ENCODE measurements at regions not wholly inside any gene's neighbourhood (a gene's known extent, or its start where the extent isn't known, plus 50 kb on each side); places are given as distances from the start of the nearest gene placed in this dataset.

DNA sequence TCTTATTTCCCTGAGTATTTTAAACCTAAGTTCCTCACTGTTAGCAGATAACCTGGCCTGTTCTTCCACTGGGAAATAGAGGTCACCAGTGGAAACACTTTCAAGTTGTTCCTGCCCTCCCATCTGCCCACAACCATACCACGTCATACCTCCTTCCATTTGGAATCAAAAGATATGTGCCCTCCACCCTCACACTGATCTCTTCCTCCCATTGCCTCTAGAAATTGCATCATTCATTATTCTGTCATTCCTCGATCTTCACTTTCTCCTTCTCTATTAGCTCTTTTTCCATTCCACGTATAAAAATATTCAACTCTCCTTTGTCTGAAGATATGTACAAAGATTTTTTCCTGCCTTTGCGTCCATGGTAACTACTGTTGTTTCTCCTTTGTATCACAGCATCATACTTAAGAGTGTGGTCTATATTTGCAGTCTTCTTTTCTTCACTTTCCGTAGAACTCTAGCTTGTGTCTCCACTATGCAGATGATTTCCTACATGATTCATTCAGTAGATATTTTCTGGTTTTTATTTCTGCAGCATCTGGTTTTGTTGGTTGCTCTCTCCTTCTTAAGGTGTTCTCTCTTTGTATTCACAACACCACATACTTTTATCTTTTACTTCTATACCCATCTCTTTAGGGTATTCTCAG, 312.3 kb downstream of the REEP3 start:
- WGBS, 2 donors (ENCODE audit: extremely low coverage in 2 of 2, insufficient read length in 2 of 2, insufficient replicate concordance in 1 of 2) = no CpG with 5 or more reads among the region's 5 CpGs
- H3K4me2 ChIP-seq (ENCODE audit: insufficient read depth, low read length, poor library complexity, severe bottlenecking) = no peak overlapping the region
- no peak for DNase-seq (ENCODE audit: low spot score)
- no peak overlapping the region for H3K27ac ChIP-seq (replicated peaks; ENCODE audit: low read length)
- no peaks in the 10 kb centered on the region for H3K27me3 ChIP-seq (ENCODE audit: control insufficient read depth in 3 of 3, insufficient read depth in 3 of 3, low read depth in 1 of 3, low read length in 3 of 3)
- H3K18ac ChIP-seq (ENCODE audit: low read length) = no peak overlapping the region
- no peak overlapping the region for H2BK12ac ChIP-seq (ENCODE audit: low read length)
- H3K23ac ChIP-seq (ENCODE audit: low read depth, low read length, poor library complexity) = no peak overlapping the region
- H3K36me3 ChIP-seq (replicated peaks in 1 of 2; ENCODE audit: control insufficient read depth in 2 of 2, insufficient read depth in 2 of 2, low read length in 2 of 2) = no peaks in the 10 kb centered on the region
- no peak overlapping the region for H3K9ac ChIP-seq (ENCODE audit: low read depth, low read length, poor library complexity)
- peaks cover 0 to 6% of the 10 kb centered on the region in 2 donors for H3K4me1 ChIP-seq (ENCODE audit: control insufficient read depth in 2 of 2, insufficient read depth in 1 of 2, low read depth in 1 of 2, low read length in 2 of 2)
- no peak overlapping the region for H2BK5ac ChIP-seq (ENCODE audit: low read length)
- no peak overlapping the region for H2AFZ ChIP-seq (ENCODE audit: low read length)
- H2BK120ac ChIP-seq (ENCODE audit: low read depth, low read length) = no peak overlapping the region
- H3K4me3 ChIP-seq (ENCODE audit: low read length in 2 of 2) = no peak overlapping the region
- H4K8ac ChIP-seq (ENCODE audit: low read depth, low read length) = no peak overlapping the region
- H3K9me3 ChIP-seq (replicated peaks in 1 of 2; ENCODE audit: control insufficient read depth in 2 of 2, insufficient read depth in 1 of 2, low read depth in 1 of 2, low read length in 2 of 2) = no peaks in the 10 kb centered on the region
- no peak overlapping the region for H4K91ac ChIP-seq (ENCODE audit: low read depth, low read length, poor library complexity)
- no peak overlapping the region for H2AK5ac ChIP-seq (ENCODE audit: low read depth, low read length)
- no peak overlapping the region for H2BK15ac ChIP-seq (ENCODE audit: low read length)
- H3K4ac ChIP-seq (ENCODE audit: low read length) = no peak overlapping the region
- H3K79me1 ChIP-seq (ENCODE audit: low read depth, low read length) = no peaks in the 10 kb centered on the region
- no peak overlapping the region for H3K14ac ChIP-seq (ENCODE audit: low read length)

DNA sequence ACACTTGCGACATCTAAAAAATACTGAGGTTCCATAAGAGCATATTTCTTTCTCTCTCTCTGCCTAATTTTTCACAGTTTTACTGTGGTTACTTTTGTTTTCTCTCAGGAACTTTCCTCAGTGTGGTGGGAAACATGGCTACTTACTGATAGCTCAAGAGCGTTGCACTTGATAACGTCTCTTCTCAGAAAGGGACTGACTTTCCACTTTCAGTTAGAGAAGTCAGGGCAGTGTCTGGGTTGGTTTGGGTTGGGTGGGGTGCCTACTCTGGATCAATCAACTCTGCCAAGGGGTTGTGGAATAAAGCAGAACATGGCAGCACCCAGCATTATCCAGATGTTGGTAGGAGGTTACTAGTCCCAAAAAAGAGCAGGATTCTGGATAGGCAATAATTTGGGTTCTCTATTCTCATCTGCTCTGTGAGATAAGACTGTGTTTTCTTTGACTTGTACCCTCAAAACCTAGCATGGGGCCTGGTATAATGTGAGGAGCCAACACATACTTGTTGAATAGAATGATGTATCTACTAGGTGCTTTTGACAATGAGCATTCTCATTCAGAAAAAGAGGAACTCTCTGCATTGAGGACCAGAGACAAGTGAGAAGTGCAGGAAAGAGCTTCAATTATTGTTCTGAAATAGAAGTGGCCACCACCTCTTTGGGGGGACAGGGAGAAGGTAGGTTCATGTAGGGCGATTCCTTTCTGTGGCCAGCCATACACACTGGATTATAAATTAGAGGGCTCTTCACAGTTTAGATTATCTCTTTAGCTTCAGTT, 315.7 kb downstream of the REEP3 start:
- no peak overlapping the region for H3K18ac ChIP-seq (ENCODE audit: low read length)
- H3K9me3 ChIP-seq (replicated peaks in 1 of 2; ENCODE audit: control insufficient read depth in 2 of 2, insufficient read depth in 1 of 2, low read depth in 1 of 2, low read length in 2 of 2) = no peaks in the 10 kb centered on the region
- H3K4me2 ChIP-seq (ENCODE audit: insufficient read depth, low read length, poor library complexity, severe bottlenecking) = no peak overlapping the region
- H2AFZ ChIP-seq (ENCODE audit: low read length) = no peak overlapping the region
- H3K27me3 ChIP-seq (ENCODE audit: control insufficient read depth in 3 of 3, insufficient read depth in 3 of 3, low read depth in 1 of 3, low read length in 3 of 3) = no peaks in the 10 kb centered on the region
- no peak overlapping the region for H4K91ac ChIP-seq (ENCODE audit: low read depth, low read length, poor library complexity)
- H3K14ac ChIP-seq (ENCODE audit: low read length) = no peak overlapping the region
- no peaks in the 10 kb centered on the region for H3K79me1 ChIP-seq (ENCODE audit: low read depth, low read length)
- no peak overlapping the region for H4K8ac ChIP-seq (ENCODE audit: low read depth, low read length)
- H3K27ac ChIP-seq (replicated peaks; ENCODE audit: low read length) = no peak overlapping the region
- no peaks in the 10 kb centered on the region for H3K36me3 ChIP-seq (replicated peaks in 1 of 2; ENCODE audit: control insufficient read depth in 2 of 2, insufficient read depth in 2 of 2, low read length in 2 of 2)
- no peak overlapping the region for H2BK5ac ChIP-seq (ENCODE audit: low read length)
- no peak overlapping the region for H3K4ac ChIP-seq (ENCODE audit: low read length)
- WGBS, 2 donors (ENCODE audit: extremely low coverage in 2 of 2, insufficient read length in 2 of 2, insufficient replicate concordance in 1 of 2) = no CpG with 5 or more reads among the region's 4 CpGs
- no peak overlapping the region for H2BK120ac ChIP-seq (ENCODE audit: low read depth, low read length)
- no peak overlapping the region for H2BK12ac ChIP-seq (ENCODE audit: low read length)
- H2AK5ac ChIP-seq (ENCODE audit: low read depth, low read length) = no peak overlapping the region
- no peak for DNase-seq (ENCODE audit: low spot score)
- H3K23ac ChIP-seq (ENCODE audit: low read depth, low read length, poor library complexity) = no peak overlapping the region
- no peak overlapping the region for H3K4me3 ChIP-seq (ENCODE audit: low read length in 2 of 2)
- no peak overlapping the region for H3K9ac ChIP-seq (ENCODE audit: low read depth, low read length, poor library complexity)
- H2BK15ac ChIP-seq (ENCODE audit: low read length) = no peak overlapping the region
- no peaks in the 10 kb centered on the region for H3K4me1 ChIP-seq (ENCODE audit: control insufficient read depth in 2 of 2, insufficient read depth in 1 of 2, low read depth in 1 of 2, low read length in 2 of 2)

DNA sequence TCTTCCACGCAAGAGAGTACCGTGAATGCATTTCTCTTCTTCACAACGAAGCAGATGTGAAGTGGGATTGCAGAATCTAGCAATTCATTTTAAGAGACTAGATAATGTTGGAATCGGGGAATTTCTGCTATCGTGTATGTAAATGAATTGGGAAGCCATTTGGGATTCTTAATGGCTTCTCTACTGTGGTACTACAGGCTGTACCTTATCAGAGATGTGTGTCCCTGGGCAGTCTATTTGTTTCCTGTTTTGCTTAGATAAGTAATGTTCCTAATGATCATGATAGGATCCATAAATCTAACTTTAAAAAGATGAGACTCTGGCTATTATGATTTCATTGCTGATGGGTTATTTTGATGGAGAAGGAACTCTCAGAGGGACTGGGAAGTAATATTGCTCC, 320.6 kb downstream of the REEP3 start:
- Histone ChIP-seq H2BK5ac (ENCODE audit: low read length) (no peak overlapping the region), H3K9me3 (replicated peaks in 1 of 2; ENCODE audit: control insufficient read depth in 2 of 2, insufficient read depth in 1 of 2, low read depth in 1 of 2, low read length in 2 of 2) (no peaks in the 10 kb centered on the region), H3K4ac (ENCODE audit: low read length) (no peak overlapping the region), H3K27ac (replicated peaks; ENCODE audit: low read length) (no peak overlapping the region), H3K36me3 (replicated peaks in 1 of 2; ENCODE audit: control insufficient read depth in 2 of 2, insufficient read depth in 2 of 2, low read length in 2 of 2) (no peaks in the 10 kb centered on the region), H4K8ac (ENCODE audit: low read depth, low read length) (no peak overlapping the region), H3K23ac (ENCODE audit: low read depth, low read length, poor library complexity) (no peak overlapping the region), H4K91ac (ENCODE audit: low read depth, low read length, poor library complexity) (no peak overlapping the region), H3K27me3 (ENCODE audit: control insufficient read depth in 3 of 3, insufficient read depth in 3 of 3, low read depth in 1 of 3, low read length in 3 of 3) (no peaks in the 10 kb centered on the region), H2AK5ac (ENCODE audit: low read depth, low read length) (no peak overlapping the region), H2BK120ac (ENCODE audit: low read depth, low read length) (no peak overlapping the region), H3K4me1 (ENCODE audit: control insufficient read depth in 2 of 2, insufficient read depth in 1 of 2, low read depth in 1 of 2, low read length in 2 of 2) (no peaks in the 10 kb centered on the region), H3K79me1 (ENCODE audit: low read depth, low read length) (no peaks in the 10 kb centered on the region), H3K4me3 (ENCODE audit: low read length in 2 of 2) (no peak overlapping the region), H2BK12ac (ENCODE audit: low read length) (no peak overlapping the region), H3K14ac (ENCODE audit: low read length) (no peak overlapping the region), H2AFZ (ENCODE audit: low read length) (no peak overlapping the region), H3K4me2 (ENCODE audit: insufficient read depth, low read length, poor library complexity, severe bottlenecking) (no peak overlapping the region), H3K18ac (ENCODE audit: low read length) (no peak overlapping the region), H2BK15ac (ENCODE audit: low read length) (no peak overlapping the region), H3K9ac (ENCODE audit: low read depth, low read length, poor library complexity) (no peak overlapping the region)
- no CpG with 5 or more reads among the region's 5 CpGs for WGBS, 2 donors (ENCODE audit: extremely low coverage in 2 of 2, insufficient read length in 2 of 2, insufficient replicate concordance in 1 of 2)
- DNase-seq (ENCODE audit: low spot score) = no peak

DNA sequence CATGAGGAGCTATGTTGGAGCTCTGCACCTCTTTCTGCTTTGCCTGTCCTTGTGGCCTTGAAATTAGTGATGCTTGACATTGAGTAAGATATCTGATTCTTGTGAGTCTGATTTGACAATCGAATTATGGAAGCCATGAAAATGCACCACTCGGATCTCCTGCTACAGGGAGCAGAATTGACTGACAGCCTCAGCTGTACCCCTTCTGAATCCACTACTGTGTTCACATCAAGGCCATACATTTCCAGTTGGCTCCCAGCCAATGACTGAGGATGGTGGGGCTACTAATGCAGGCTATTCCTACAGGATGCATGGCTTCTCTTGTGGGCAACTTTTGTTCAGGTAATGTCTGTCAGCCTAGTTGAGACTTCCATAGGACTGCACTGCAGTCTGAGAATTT, 321.9 kb downstream of the REEP3 start:
- no peak overlapping the region for H3K27ac ChIP-seq (replicated peaks; ENCODE audit: low read length)
- no peaks in the 10 kb centered on the region for H3K4me1 ChIP-seq (ENCODE audit: control insufficient read depth in 2 of 2, insufficient read depth in 1 of 2, low read depth in 1 of 2, low read length in 2 of 2)
- no peak overlapping the region for H3K4me2 ChIP-seq (ENCODE audit: insufficient read depth, low read length, poor library complexity, severe bottlenecking)
- no peak overlapping the region for H4K8ac ChIP-seq (ENCODE audit: low read depth, low read length)
- H2AK5ac ChIP-seq (ENCODE audit: low read depth, low read length) = no peak overlapping the region
- H3K9ac ChIP-seq (ENCODE audit: low read depth, low read length, poor library complexity) = no peak overlapping the region
- H2BK15ac ChIP-seq (ENCODE audit: low read length) = no peak overlapping the region
- WGBS, 2 donors (ENCODE audit: extremely low coverage in 2 of 2, insufficient read length in 2 of 2, insufficient replicate concordance in 1 of 2) = no CpG with 5 or more reads among the region's 2 CpGs
- no peak overlapping the region for H3K4ac ChIP-seq (ENCODE audit: low read length)
- H3K23ac ChIP-seq (ENCODE audit: low read depth, low read length, poor library complexity) = no peak overlapping the region
- no peak for DNase-seq (ENCODE audit: low spot score)
- H2BK5ac ChIP-seq (ENCODE audit: low read length) = no peak overlapping the region
- no peaks in the 10 kb centered on the region for H3K79me1 ChIP-seq (ENCODE audit: low read depth, low read length)
- H2BK120ac ChIP-seq (ENCODE audit: low read depth, low read length) = no peak overlapping the region
- no peak overlapping the region for H3K14ac ChIP-seq (ENCODE audit: low read length)
- no peak overlapping the region for H2BK12ac ChIP-seq (ENCODE audit: low read length)
- peaks cover 0 to 4% of the 10 kb centered on the region in 2 donors for H3K9me3 ChIP-seq (replicated peaks in 1 of 2; ENCODE audit: control insufficient read depth in 2 of 2, insufficient read depth in 1 of 2, low read depth in 1 of 2, low read length in 2 of 2)
- no peak overlapping the region for H4K91ac ChIP-seq (ENCODE audit: low read depth, low read length, poor library complexity)
- no peaks in the 10 kb centered on the region for H3K36me3 ChIP-seq (replicated peaks in 1 of 2; ENCODE audit: control insufficient read depth in 2 of 2, insufficient read depth in 2 of 2, low read length in 2 of 2)
- H3K4me3 ChIP-seq (ENCODE audit: low read length in 2 of 2) = no peak overlapping the region
- H2AFZ ChIP-seq (ENCODE audit: low read length) = no peak overlapping the region
- H3K27me3 ChIP-seq (ENCODE audit: control insufficient read depth in 3 of 3, insufficient read depth in 3 of 3, low read depth in 1 of 3, low read length in 3 of 3) = no peaks in the 10 kb centered on the region
- H3K18ac ChIP-seq (ENCODE audit: low read length) = no peak overlapping the region

Data from neuronal stem cell (in vitro differentiated cells).